Keratinocyte (primary cell): ENCODE measurements at regions not wholly inside any gene's neighbourhood (a gene's known extent, or its start where the extent isn't known, plus 50 kb on each side); places are given as distances from the start of the nearest gene placed in this dataset.

Experiments
- DNase-seq: peaks from one replicate; pipeline ENCODE4 v3.0.0-alpha.2; 2011; ENCODE audit warnings: low read depth, missing footprints, low spot score
- FAIRE-seq: peaks from 2 replicates; lab custom pipeline; 2011; peaks lifted over from hg19 to GRCh38; lab: Jason Lieb, UNC
- H2AFZ ChIP-seq: 2 replicates; pipeline ENCODE4 v1.6.0; 2012; ENCODE audit warnings: low read length, control low read depth, inconsistent platforms; ENCODE audit not compliant: control insufficient read depth
- H3K27ac ChIP-seq: 2 replicates; pipeline ENCODE4 v1.5.1; 2011; ENCODE audit warnings: low read length; ENCODE audit not compliant: control insufficient read depth, insufficient read depth
- H3K27me3 ChIP-seq: 3 replicates; pipeline ENCODE4 v1.6.0; 2011; ENCODE audit warnings: low read length; ENCODE audit not compliant: control insufficient read depth, insufficient read depth; ENCODE audit errors: extremely low read depth
- H3K36me3 ChIP-seq, 2 experiments: 2 replicates in 1 of 2; 3 replicates in 1 of 2; pipeline ENCODE4 v1.5.1; 2011; ENCODE audit warnings: low read length in 2 of 2, mild to moderate bottlenecking in 1 of 2; ENCODE audit not compliant: control insufficient read depth in 2 of 2, insufficient read depth in 2 of 2; ENCODE audit errors: extremely low read depth in 1 of 2
- H3K4me1 ChIP-seq: 3 replicates; pipeline ENCODE4 v1.5.1; 2011; ENCODE audit warnings: low read length; ENCODE audit not compliant: control insufficient read depth, insufficient read depth; ENCODE audit errors: extremely low read depth
- H3K4me2 ChIP-seq: 3 replicates; pipeline ENCODE4 v1.6.0; 2011; ENCODE audit warnings: low read depth, low read length; ENCODE audit not compliant: control insufficient read depth, insufficient read depth; ENCODE audit errors: extremely low read depth
- H3K4me3 ChIP-seq, 3 experiments: fragments of 200-600 bp in 1 of 3; sonication (generic) in 1 of 3; 2 replicates in 2 of 3; 3 replicates in 1 of 3; pipeline ENCODE4 v1.5.1; 2011 to 2016; ENCODE audit warnings: low read length in 3 of 3, mild to moderate bottlenecking in 3 of 3, control low read depth in 2 of 3, inconsistent platforms in 1 of 3, low read depth in 1 of 3, mixed read lengths in 1 of 3, mixed run types in 1 of 3, moderate library complexity in 1 of 3; ENCODE audit not compliant: control insufficient read depth in 2 of 3, insufficient read depth in 2 of 3; ENCODE audit errors: extremely low read depth in 1 of 3
- H3K79me2 ChIP-seq: 2 replicates; pipeline ENCODE4 v1.6.0; 2012; ENCODE audit warnings: low read length; ENCODE audit not compliant: control insufficient read depth, insufficient read depth
- H3K9ac ChIP-seq: 3 replicates; pipeline ENCODE4 v1.6.0; 2011; ENCODE audit warnings: low read length; ENCODE audit not compliant: control insufficient read depth, insufficient read depth; ENCODE audit errors: extremely low read depth
- H3K9me1 ChIP-seq: 3 replicates; pipeline ENCODE4 v1.6.0; 2011; ENCODE audit warnings: low read length; ENCODE audit not compliant: control insufficient read depth, insufficient read depth; ENCODE audit errors: extremely low read depth
- H3K9me3 ChIP-seq: 2 replicates; pipeline ENCODE4 v1.5.1; 2012; ENCODE audit warnings: low read depth, low read length; ENCODE audit not compliant: control insufficient read depth
- H4K20me1 ChIP-seq: 3 replicates; pipeline ENCODE4 v1.6.0; 2011; ENCODE audit warnings: low read length; ENCODE audit not compliant: control insufficient read depth, insufficient read depth; ENCODE audit errors: extremely low read depth
- EZH2 ChIP-seq: IDR thresholded peaks from one replicate; pipeline ENCODE4 v1.6.1; 2012; ENCODE audit warnings: inconsistent platforms, mild to moderate bottlenecking, low read length, moderate library complexity
- dilution Hi-C: fragments of 300-500 bp; cut with MboI; formaldehyde crosslinking; loops from one replicate; pipeline ENCODE4 v1.7.0; 2020; ENCODE audit warnings: low sequenced_read_pairs; ENCODE audit not compliant: extremely low pct_ligation_motif_present
- TF ChIP-seq, protein P1 (sequence below), 3 experiments: IDR thresholded peaks in 1 of 3; conservative IDR thresholded peaks in 1 of 3; optimal IDR thresholded peaks in 1 of 3; 2 replicates in 2 of 3; 3 replicates in 1 of 3; pipeline versions ENCODE3 to v1.5.1; 2011; ENCODE audit warnings: low read length in 3 of 3, mild to moderate bottlenecking in 3 of 3, moderate library complexity in 2 of 3, control low read depth in 1 of 3, inconsistent platforms in 1 of 3; ENCODE audit not compliant: insufficient read depth in 2 of 3; ENCODE audit errors: extremely low read depth in 1 of 3

DNA sequence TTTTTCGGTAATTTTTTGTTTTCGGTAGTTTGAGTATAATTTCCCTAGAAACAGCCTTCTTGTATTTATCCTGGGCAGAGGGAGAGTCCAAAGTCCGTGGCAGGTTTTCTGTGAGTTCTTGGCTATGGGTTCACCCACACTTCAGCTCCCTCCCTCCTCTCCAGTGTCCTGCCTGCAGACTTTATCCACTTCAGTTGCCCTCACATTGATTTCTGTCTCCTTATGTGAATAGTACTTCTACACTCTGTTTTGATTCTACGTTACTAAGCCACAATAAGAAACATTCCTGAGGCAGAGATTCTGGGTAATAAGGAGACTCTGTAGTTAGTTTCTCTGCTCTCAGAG is 868.6 kb downstream of the METTL15 start:
- no peaks in the 10 kb centered on the region for H3K27me3 ChIP-seq
- no peaks in the 10 kb centered on the region for H4K20me1 ChIP-seq
- no peak overlapping the region for H3K27ac ChIP-seq
- DNase-seq (no peak), FAIRE-seq (no peak)
- H3K4me2 ChIP-seq, result no peak overlapping the region
- no peak overlapping the region for H3K9ac ChIP-seq
- H3K36me3 ChIP-seq, result no peaks in the 10 kb centered on the region
- H3K9me1 ChIP-seq, result no peaks in the 10 kb centered on the region
- H2AFZ ChIP-seq, result no peak overlapping the region
- H3K4me3 ChIP-seq, result no peak overlapping the region
- H3K4me1 ChIP-seq, result no peaks in the 10 kb centered on the region
- no peaks in the 10 kb centered on the region for H3K9me3 ChIP-seq
- dilution Hi-C loops, result no loop called here
- no peaks in the 10 kb centered on the region for H3K79me2 ChIP-seq
- no peak for TF ChIP-seq EZH2
- TF ChIP-seq, protein P1, sequence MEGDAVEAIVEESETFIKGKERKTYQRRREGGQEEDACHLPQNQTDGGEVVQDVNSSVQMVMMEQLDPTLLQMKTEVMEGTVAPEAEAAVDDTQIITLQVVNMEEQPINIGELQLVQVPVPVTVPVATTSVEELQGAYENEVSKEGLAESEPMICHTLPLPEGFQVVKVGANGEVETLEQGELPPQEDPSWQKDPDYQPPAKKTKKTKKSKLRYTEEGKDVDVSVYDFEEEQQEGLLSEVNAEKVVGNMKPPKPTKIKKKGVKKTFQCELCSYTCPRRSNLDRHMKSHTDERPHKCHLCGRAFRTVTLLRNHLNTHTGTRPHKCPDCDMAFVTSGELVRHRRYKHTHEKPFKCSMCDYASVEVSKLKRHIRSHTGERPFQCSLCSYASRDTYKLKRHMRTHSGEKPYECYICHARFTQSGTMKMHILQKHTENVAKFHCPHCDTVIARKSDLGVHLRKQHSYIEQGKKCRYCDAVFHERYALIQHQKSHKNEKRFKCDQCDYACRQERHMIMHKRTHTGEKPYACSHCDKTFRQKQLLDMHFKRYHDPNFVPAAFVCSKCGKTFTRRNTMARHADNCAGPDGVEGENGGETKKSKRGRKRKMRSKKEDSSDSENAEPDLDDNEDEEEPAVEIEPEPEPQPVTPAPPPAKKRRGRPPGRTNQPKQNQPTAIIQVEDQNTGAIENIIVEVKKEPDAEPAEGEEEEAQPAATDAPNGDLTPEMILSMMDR (optimal IDR thresholded peaks at IDR 0.05 in 1 of 3, IDR thresholded peaks at IDR 0.05 in 1 of 3, conservative IDR thresholded peaks at IDR 0.05 in 1 of 3; ENCODE audit: extremely low read depth in 1 of 3, insufficient read depth in 2 of 3, low read length in 3 of 3), result no peak

DNA sequence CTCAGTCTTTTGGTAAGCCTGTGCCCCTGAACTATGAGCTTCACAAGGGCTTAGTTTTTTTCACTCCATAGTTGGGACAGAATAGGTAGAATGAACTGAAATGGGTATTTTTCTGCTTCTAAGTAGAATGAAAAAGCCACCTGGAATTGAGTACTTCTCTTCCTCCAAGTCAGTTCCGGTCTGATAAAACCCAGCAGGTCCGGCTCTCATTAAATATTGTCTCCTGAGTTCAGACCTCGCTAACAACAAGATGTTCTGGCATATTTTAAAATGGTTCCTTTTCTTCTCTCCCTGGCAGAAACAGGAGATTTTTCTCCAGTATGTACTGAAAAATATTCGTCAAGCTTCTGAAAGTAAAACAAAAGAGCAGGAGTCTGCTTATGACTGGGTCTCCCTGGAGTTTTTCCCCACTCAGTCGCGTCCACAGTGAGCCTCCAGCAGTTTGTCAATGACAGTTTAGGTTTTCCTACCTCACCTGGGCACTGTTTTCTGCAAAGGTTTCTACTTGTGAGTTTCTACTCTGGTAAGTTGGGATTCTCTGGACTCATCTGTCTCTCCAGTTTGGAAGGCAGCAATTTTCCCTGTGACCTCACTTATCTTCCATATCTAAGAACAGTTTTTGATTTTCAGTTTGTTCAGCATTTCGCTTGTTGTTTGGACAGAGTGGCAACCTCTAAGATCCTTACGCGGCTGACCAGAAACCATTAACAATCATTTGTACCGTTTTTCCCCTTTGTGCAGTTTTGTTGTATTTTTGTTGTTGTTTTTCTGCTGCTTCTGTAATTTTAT is 868.0 kb downstream of the METTL15 start:
- no peaks in the 10 kb centered on the region for H4K20me1 ChIP-seq
- no peak overlapping the region for H3K4me2 ChIP-seq
- no peaks in the 10 kb centered on the region for H3K9me3 ChIP-seq
- no peak overlapping the region for H3K4me3 ChIP-seq
- H3K27me3 ChIP-seq, result no peaks in the 10 kb centered on the region
- TF ChIP-seq, protein P1 (optimal IDR thresholded peaks at IDR 0.05 in 1 of 3, IDR thresholded peaks at IDR 0.05 in 1 of 3, conservative IDR thresholded peaks at IDR 0.05 in 1 of 3; ENCODE audit: extremely low read depth in 1 of 3, insufficient read depth in 2 of 3, low read length in 3 of 3), result no peak
- TF ChIP-seq EZH2, result no peak
- no peak for FAIRE-seq
- H3K27ac ChIP-seq, result no peak overlapping the region
- no peak for DNase-seq
- H3K36me3 ChIP-seq, result no peaks in the 10 kb centered on the region
- no peak overlapping the region for H3K9ac ChIP-seq
- no peaks in the 10 kb centered on the region for H3K9me1 ChIP-seq
- no peaks in the 10 kb centered on the region for H3K79me2 ChIP-seq
- dilution Hi-C loops, result no loop called here
- no peaks in the 10 kb centered on the region for H3K4me1 ChIP-seq
- no peak overlapping the region for H2AFZ ChIP-seq
